Thymus (tissue), 11 donors: ENCODE measurements at regions not wholly inside any gene's neighbourhood (a gene's known extent, or its start where the extent isn't known, plus 50 kb on each side); places are given as distances from the start of the nearest gene placed in this dataset.
"Not testable (repeated sequence)": the region's sequence is repeated elsewhere in the genome, so short reads cannot be mapped to it uniquely, and the experiment has no call there.

ENCODE experiments used
- DNase-seq, 9 donors: peaks; one replicate each; pipeline ENCODE4 v3.0.0-alpha.2; 2013; ENCODE audit warnings: low spot score in 9 of 9, low read depth in 6 of 9, missing footprints in 1 of 9
- H3K27ac ChIP-seq, 2 donors: one replicate each; pipeline ENCODE4 v1.5.1; 2013; ENCODE audit warnings: control low read depth in 1 of 2, low read depth in 1 of 2, low read length in 1 of 2, mild to moderate bottlenecking in 1 of 2, moderate library complexity in 1 of 2
- H3K27me3 ChIP-seq, 2 donors: one replicate each; pipeline ENCODE4 v1.5.1; 2013; ENCODE audit warnings: low read length in 1 of 2; ENCODE audit not compliant: control insufficient read depth in 2 of 2, insufficient read depth in 1 of 2
- H3K36me3 ChIP-seq, 2 donors: one replicate each; pipeline ENCODE4 v1.5.1; 2013; ENCODE audit warnings: low read length in 1 of 2, mild to moderate bottlenecking in 1 of 2, moderate library complexity in 1 of 2; ENCODE audit not compliant: control insufficient read depth in 2 of 2, insufficient read depth in 2 of 2
- H3K4me1 ChIP-seq, 2 donors: one replicate each; pipeline ENCODE4 v1.5.1; 2013; ENCODE audit warnings: low read length in 2 of 2; ENCODE audit not compliant: control insufficient read depth in 2 of 2, insufficient read depth in 2 of 2
- H3K4me3 ChIP-seq, 2 donors: one replicate each; pipeline ENCODE4 v1.5.1; 2013; ENCODE audit warnings: low read length in 2 of 2, control low read depth in 1 of 2, mild to moderate bottlenecking in 1 of 2
- H3K9me3 ChIP-seq, 2 donors: one replicate each; pipeline ENCODE4 v1.5.1; 2013; ENCODE audit warnings: low read length in 1 of 2, mild to moderate bottlenecking in 1 of 2; ENCODE audit not compliant: control insufficient read depth in 2 of 2, insufficient read depth in 1 of 2
- WGBS: extraction: QIAGEN DNeasy Blood & Tissue Kit; methylation state at CpG from one replicate; pipeline ENCODE4 v1.1.7; 2013; 5-methylcytosine and 5-hydroxymethylcytosine counted together
- donor health status: healthy.

DNA sequence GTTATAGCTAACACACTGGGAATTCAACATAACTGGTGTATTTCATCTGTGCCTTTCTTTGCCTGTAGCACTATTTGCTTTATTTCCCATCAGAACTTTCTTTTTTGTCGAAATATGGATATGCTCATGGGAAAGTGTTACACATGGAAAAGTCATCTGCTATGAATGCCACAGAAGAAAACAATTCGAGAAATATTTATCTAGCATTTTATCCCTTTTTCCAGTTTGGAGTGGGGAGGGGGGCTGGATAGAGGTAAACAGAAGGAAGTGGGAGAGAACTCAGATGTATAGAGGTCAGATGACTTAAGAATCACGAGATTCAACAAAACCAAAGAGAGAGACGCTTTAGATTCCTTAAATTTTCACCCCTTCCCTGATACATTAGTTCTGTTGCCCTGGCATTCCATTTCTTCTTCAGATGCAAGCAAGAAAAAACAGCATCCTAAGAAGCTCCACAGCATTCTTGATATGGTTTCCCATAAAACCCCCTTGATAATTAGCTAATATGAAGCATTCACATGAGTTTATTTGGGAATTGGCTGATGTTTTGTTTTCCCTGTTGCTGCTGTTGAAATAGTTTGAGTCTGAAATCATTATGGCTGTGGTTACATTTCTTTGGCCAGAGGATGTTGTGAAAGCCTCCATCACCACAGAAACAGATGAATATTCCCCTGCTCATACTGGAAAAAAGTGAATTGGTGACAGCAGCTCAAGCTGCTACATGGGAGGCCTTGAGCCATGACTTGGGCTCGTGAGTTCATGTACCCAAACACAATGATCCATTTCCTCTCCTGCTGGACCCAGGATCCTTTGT is 335.8 kb upstream of the DAB2 start:
- Histone ChIP-seq H3K36me3 (no peaks in the 10 kb centered on the region), H3K27me3 (no peaks in the 10 kb centered on the region), H3K4me1 (no peaks in the 10 kb centered on the region), H3K4me3 (no peak overlapping the region), H3K9me3 (no peaks in the 10 kb centered on the region), H3K27ac (no peak overlapping the region)
- no peak for DNase-seq
- WGBS, result 88% methylated on average over 5 of the region's 5 CpGs

DNA sequence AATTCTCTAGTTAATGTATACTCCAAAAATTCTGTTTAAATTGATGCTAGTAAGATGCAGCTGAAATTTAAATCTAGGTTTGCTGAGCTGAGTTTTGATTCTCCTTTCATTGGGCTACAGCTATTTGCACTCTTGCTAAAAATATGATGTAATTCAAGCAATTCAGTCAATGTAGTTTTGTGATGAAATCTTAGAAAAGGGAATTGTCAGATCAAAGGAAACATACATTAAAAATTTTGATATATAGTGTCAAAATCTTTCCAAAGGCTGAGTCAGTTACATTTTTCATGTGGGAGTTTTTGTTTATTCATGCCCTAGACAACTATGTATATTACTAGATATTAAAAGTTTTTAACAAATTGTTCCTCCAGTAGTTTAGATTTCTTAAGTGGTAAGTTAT is 334.9 kb upstream of the DAB2 start:
- no peak overlapping the region for H3K4me3 ChIP-seq
- H3K9me3 ChIP-seq, result no peaks in the 10 kb centered on the region
- no peaks in the 10 kb centered on the region for H3K36me3 ChIP-seq
- no peak overlapping the region for H3K27ac ChIP-seq
- H3K4me1 ChIP-seq, result no peaks in the 10 kb centered on the region
- no peak for DNase-seq
- no peaks in the 10 kb centered on the region for H3K27me3 ChIP-seq

GRCh38 chr5:39758426-39758825 is 333.6 kb upstream of the DAB2 start:
- 86% methylated on average over 3 of the region's 3 CpGs for WGBS
- DNase-seq, result no peak
- H3K4me3 ChIP-seq, result no peak overlapping the region
- H3K9me3 ChIP-seq, result no peaks in the 10 kb centered on the region
- H3K27me3 ChIP-seq, result no peaks in the 10 kb centered on the region
- H3K27ac ChIP-seq, result no peak overlapping the region
- H3K4me1 ChIP-seq, result no peaks in the 10 kb centered on the region
- no peaks in the 10 kb centered on the region for H3K36me3 ChIP-seq

DNA sequence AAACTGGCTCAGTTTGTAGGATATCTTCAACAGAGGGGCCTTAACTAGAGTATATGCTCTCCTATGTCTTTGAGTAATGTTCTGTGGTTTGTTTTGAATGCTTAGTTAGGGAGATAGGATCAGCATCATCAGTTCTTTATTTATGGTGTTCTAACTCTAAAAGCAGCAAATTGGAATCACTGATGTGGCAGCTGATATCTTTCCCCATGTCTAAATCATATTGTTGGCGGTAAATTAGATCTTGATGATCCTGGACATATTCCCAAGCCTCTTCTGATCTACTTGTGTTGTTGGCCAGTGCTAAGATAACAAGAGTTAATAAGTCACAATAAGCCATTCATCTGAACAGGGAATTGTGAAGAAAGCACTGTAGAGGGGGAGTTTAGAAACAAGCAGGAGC is 332.4 kb upstream of the DAB2 start:
- no peaks in the 10 kb centered on the region for H3K9me3 ChIP-seq
- no peak for DNase-seq
- 98% methylated on average over 1 of the region's 1 CpG for WGBS
- no peaks in the 10 kb centered on the region for H3K4me1 ChIP-seq
- H3K4me3 ChIP-seq, result no peak overlapping the region
- no peak overlapping the region for H3K27ac ChIP-seq
- H3K27me3 ChIP-seq, result no peaks in the 10 kb centered on the region
- no peaks in the 10 kb centered on the region for H3K36me3 ChIP-seq

DNA sequence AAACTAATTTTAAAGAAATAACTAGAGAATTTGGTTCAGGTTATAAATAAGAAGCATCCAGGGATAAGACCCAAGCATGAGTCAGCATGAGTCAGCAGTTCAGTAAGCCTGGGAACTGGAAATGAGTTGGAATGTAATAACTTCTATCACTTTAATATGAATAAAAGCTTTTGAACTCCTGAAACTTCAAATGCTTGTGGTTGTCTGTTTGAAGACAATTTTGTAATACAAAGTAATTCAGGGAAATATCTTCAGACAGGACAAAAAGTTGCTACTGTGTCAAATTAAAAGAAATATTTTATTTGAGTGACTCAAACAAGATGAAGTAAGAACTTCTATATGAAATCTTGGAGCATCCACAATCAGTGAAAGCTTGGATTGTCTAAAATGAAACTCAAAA is 331.2 kb upstream of the DAB2 start:
- Histone ChIP-seq H3K9me3 (no peaks in the 10 kb centered on the region), H3K4me1 (no peaks in the 10 kb centered on the region), H3K36me3 (no peaks in the 10 kb centered on the region), H3K27me3 (no peaks in the 10 kb centered on the region), H3K4me3 (no peak overlapping the region), H3K27ac (no peak overlapping the region)
- DNase-seq, result no peak

- DNase-seq, result no peak
These were observed 330.7 kb upstream of the DAB2 start for GRCh38 chr5:39755452-39755851.

DNA sequence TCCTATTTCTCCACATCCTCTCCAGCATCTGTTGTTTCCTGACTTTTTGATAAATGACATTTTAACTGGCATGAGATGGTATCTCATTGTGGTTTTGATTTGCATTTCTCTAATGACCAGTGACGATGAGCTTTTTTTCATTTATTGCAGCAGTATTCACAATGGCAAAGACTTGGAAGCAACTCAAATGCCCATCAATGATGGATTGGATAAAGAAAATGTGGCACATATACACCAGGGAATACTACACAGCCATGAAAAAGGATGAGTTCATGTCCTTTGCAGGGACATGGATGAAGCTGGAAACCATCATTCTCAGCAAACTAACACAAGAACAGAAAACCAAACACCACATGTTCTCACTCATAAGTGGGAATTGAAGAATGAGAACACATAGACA is 329.0 kb upstream of the DAB2 start:
- H3K27ac ChIP-seq, H3K27me3 ChIP-seq, H3K36me3 ChIP-seq, DNase-seq, H3K4me1 ChIP-seq, H3K4me3 ChIP-seq, H3K9me3 ChIP-seq: not testable (repeated sequence)
- WGBS, result 86% methylated on average over 1 of the region's 1 CpG

More at GRCh38 chr5:39755452-39755851, 330.7 kb upstream of the DAB2 start:
- no peaks in the 10 kb centered on the region for H3K36me3 ChIP-seq
- no peak overlapping the region for H3K27ac ChIP-seq
- H3K4me3 ChIP-seq, result no peak overlapping the region
- H3K27me3 ChIP-seq, result no peaks in the 10 kb centered on the region
- no peaks in the 10 kb centered on the region for H3K4me1 ChIP-seq
- H3K9me3 ChIP-seq, result no peaks in the 10 kb centered on the region

- Histone ChIP-seq H3K9me3 (no peaks in the 10 kb centered on the region), H3K4me1 (no peaks in the 10 kb centered on the region), H3K36me3 (no peaks in the 10 kb centered on the region), H3K27me3 (no peaks in the 10 kb centered on the region), H3K27ac (no peak overlapping the region), H3K4me3 (no peak overlapping the region)
- 91% methylated on average over 4 of the region's 4 CpGs for WGBS
- DNase-seq, result no peak
These were observed 325.9 kb upstream of the DAB2 start for GRCh38 chr5:39750661-39751060.

DNA sequence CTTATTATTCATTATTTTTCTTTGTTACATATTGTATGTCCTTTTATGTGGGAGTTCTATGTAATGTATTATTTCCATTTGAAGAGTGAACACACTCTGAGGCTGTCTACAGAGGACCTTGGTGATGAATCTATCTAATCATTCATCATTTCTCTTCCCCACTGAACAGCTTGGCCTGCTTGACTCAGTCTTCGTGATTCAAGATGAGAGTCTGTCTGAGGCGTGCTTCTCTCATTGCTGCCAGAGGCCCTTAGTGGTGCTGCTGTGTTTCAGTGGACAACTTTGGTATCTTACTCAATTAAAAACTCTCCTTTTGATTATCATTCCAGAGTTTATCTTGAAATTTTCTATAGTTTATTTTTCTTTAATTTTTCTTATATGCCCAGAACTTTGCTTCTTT is 318.1 kb upstream of the DAB2 start:
- no peaks in the 10 kb centered on the region for H3K27me3 ChIP-seq
- H3K4me1 ChIP-seq, result no peaks in the 10 kb centered on the region
- no peaks in the 10 kb centered on the region for H3K36me3 ChIP-seq
- no peak for DNase-seq
- H3K27ac ChIP-seq, result no peak overlapping the region
- no peaks in the 10 kb centered on the region for H3K9me3 ChIP-seq
- WGBS, result 94% methylated on average over 2 of the region's 2 CpGs
- no peak overlapping the region for H3K4me3 ChIP-seq

- DNase-seq, result no peak
- Histone ChIP-seq H3K4me3 (no peak overlapping the region), H3K4me1 (no peaks in the 10 kb centered on the region)
These were observed 315.6 kb upstream of the DAB2 start for GRCh38 chr5:39740404-39740803.

More at GRCh38 chr5:39740404-39740803, 315.6 kb upstream of the DAB2 start:
- no peaks in the 10 kb centered on the region for H3K36me3 ChIP-seq
- no peak overlapping the region for H3K27ac ChIP-seq
- WGBS, result 97% methylated on average over 15 of the region's 15 CpGs
- H3K9me3 ChIP-seq, result no peaks in the 10 kb centered on the region
- H3K27me3 ChIP-seq, result no peaks in the 10 kb centered on the region
